DOHH2 (cell line): ENCODE measurements at regions not wholly inside any gene's neighbourhood (a gene's known extent, or its start where the extent isn't known, plus 50 kb on each side); places are given as distances from the start of the nearest gene placed in this dataset.

Experiments
- H3F3A ChIP-seq: fragments of 200-600 bp; sonication (generic), shearing (Covaris generic); 2 replicates; pipeline ENCODE4 v1.6.0; 2016; ENCODE audit warnings: antibody characterized with exemption, mild to moderate bottlenecking; ENCODE audit not compliant: control insufficient read depth, insufficient read depth
- H3K27ac ChIP-seq: fragments of 200-600 bp; sonication (generic); 2 replicates; pipeline ENCODE4 v1.5.1; 2014; ENCODE audit warnings: low read depth, mild to moderate bottlenecking, low read length, moderate library complexity
- H3K27me3 ChIP-seq: fragments of 200-600 bp; sonication (generic); 2 replicates; pipeline ENCODE4 v1.6.1; 2014; ENCODE audit warnings: mild to moderate bottlenecking, low read length, mixed read lengths; ENCODE audit not compliant: control insufficient read depth
- H3K36me3 ChIP-seq: fragments of 200-600 bp; sonication (generic); 2 replicates; pipeline ENCODE4 v1.6.1; 2014; ENCODE audit warnings: mild to moderate bottlenecking, low read length, moderate library complexity, mixed read lengths; ENCODE audit not compliant: control insufficient read depth
- H3K4me1 ChIP-seq: fragments of 200-600 bp; sonication (generic); 2 replicates; pipeline ENCODE4 v1.6.1; 2014; ENCODE audit warnings: mild to moderate bottlenecking, low read length, mixed read lengths; ENCODE audit not compliant: control insufficient read depth
- H3K4me2 ChIP-seq: fragments of 200-600 bp; sonication (generic); 2 replicates; pipeline ENCODE4 v1.6.0; 2014; ENCODE audit warnings: mild to moderate bottlenecking, low read length, moderate library complexity
- H3K4me3 ChIP-seq: fragments of 200-600 bp; sonication (generic); 2 replicates; pipeline ENCODE4 v1.5.1; 2014; ENCODE audit warnings: mild to moderate bottlenecking, low read length, mixed read lengths
- H3K79me2 ChIP-seq: fragments of 200-600 bp; sonication (generic); 2 replicates; pipeline ENCODE4 v1.6.1; 2014; ENCODE audit warnings: mild to moderate bottlenecking, low read length, mixed read lengths; ENCODE audit not compliant: control insufficient read depth
- H3K9me2 ChIP-seq: fragments of 200-600 bp; sonication (generic); replicated peaks from 2 replicates; pipeline ENCODE4 v1.6.1; 2014; ENCODE audit warnings: mild to moderate bottlenecking, low read length, mixed read lengths; ENCODE audit not compliant: control insufficient read depth
- H3K9me3 ChIP-seq: fragments of 200-600 bp; sonication (generic); 2 replicates; pipeline ENCODE4 v1.6.1; 2014; ENCODE audit warnings: antibody characterized with exemption, low read length, mixed read lengths; ENCODE audit not compliant: control insufficient read depth, insufficient read depth
- H4K20me1 ChIP-seq: fragments of 200-600 bp; sonication (generic); 2 replicates; pipeline ENCODE4 v1.6.0; 2014; ENCODE audit warnings: low read depth, mild to moderate bottlenecking, antibody characterized with exemption, low read length, moderate library complexity; ENCODE audit not compliant: control insufficient read depth, insufficient read depth
- EZH2phosphoT487 ChIP-seq: fragments of 200-600 bp; sonication (generic); IDR thresholded peaks from 2 replicates; pipeline ENCODE4 v1.6.1; 2017; ENCODE audit warnings: borderline replicate concordance, mild to moderate bottlenecking, antibody characterized with exemption, low read length, moderate library complexity, mixed read lengths
- TF ChIP-seq, protein P1 (sequence below): fragments of 200-600 bp; sonication (generic); IDR thresholded peaks from one replicate; pipeline ENCODE4 v1.5.1; 2014; ENCODE audit warnings: antibody characterized with exemption, mild to moderate bottlenecking, low read depth, low read length; ENCODE audit not compliant: poor library complexity, severe bottlenecking

DNA sequence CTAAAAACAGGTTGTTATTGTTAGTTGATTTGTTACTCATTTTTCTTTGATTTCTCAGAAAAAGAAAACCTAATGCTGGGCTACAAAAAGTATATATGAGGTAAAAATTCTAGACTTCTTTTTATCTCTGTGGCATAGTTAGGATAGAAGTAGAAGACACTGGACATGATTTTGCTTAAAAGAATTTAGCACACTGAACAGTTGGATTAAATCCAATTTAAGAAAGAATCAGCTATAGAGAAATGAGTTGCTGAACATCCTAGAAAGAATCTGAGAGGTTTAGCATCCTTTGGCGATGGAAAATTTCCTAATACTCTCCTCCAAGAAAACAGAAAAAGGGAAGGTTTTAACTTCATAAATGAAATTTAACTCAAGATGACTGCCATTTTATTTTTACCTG, 259.7 kb downstream of the TBL1XR1 start:
- no peaks in the 10 kb centered on the region for H3K9me2 ChIP-seq
- TF ChIP-seq, protein P1, sequence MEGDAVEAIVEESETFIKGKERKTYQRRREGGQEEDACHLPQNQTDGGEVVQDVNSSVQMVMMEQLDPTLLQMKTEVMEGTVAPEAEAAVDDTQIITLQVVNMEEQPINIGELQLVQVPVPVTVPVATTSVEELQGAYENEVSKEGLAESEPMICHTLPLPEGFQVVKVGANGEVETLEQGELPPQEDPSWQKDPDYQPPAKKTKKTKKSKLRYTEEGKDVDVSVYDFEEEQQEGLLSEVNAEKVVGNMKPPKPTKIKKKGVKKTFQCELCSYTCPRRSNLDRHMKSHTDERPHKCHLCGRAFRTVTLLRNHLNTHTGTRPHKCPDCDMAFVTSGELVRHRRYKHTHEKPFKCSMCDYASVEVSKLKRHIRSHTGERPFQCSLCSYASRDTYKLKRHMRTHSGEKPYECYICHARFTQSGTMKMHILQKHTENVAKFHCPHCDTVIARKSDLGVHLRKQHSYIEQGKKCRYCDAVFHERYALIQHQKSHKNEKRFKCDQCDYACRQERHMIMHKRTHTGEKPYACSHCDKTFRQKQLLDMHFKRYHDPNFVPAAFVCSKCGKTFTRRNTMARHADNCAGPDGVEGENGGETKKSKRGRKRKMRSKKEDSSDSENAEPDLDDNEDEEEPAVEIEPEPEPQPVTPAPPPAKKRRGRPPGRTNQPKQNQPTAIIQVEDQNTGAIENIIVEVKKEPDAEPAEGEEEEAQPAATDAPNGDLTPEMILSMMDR = no peak
- no peak for TF ChIP-seq EZH2phosphoT487
- H3K27me3 ChIP-seq = no peaks in the 10 kb centered on the region
- no peak overlapping the region for H3K4me3 ChIP-seq
- no peaks in the 10 kb centered on the region for H3F3A ChIP-seq
- no peaks in the 10 kb centered on the region for H3K4me1 ChIP-seq
- H3K79me2 ChIP-seq = no peaks in the 10 kb centered on the region
- no peaks in the 10 kb centered on the region for H3K9me3 ChIP-seq
- no peaks in the 10 kb centered on the region for H3K36me3 ChIP-seq
- no peaks in the 10 kb centered on the region for H4K20me1 ChIP-seq
- no peak overlapping the region for H3K4me2 ChIP-seq
- H3K27ac ChIP-seq = no peak overlapping the region

DNA sequence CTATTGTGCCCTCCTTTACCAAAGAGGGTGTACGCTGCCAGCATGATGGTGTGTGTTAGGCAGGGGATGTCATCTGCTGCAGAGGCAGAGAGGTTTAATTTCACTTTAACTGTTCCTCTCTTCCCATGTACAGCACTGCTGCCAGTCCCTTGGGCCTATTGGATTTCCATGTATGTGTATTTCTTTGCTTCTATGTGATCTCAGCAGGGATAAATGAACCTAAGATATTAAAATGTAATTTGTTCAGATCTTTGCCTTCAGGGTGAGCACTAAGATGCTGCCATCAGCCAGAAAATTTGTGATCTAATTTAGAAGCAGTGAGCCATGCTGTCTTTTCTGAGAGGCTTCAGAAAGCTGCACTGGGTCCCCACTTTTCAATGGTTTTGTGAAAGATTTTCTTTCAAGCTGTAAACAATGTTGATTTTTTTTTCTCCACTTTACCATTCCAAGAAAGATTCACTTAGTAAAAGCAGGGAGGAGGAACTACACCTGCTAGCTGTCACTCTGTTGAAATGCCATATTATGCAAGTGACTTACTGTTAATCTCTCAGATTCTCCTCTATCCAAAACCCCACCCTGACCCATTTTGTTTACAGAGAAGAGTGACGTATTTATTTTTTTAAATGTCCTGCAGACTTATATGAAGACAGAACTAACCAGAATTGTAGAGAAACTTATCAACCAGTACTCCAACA, 261.9 kb downstream of the TBL1XR1 start:
- H3K27ac ChIP-seq = no peak overlapping the region
- H4K20me1 ChIP-seq = no peaks in the 10 kb centered on the region
- no peak overlapping the region for H3K4me3 ChIP-seq
- no peak overlapping the region for H3K4me2 ChIP-seq
- no peaks in the 10 kb centered on the region for H3K27me3 ChIP-seq
- H3K4me1 ChIP-seq = no peaks in the 10 kb centered on the region
- H3K36me3 ChIP-seq = no peaks in the 10 kb centered on the region
- no peaks in the 10 kb centered on the region for H3F3A ChIP-seq
- no peaks in the 10 kb centered on the region for H3K9me3 ChIP-seq
- TF ChIP-seq, protein P1 = no peak
- TF ChIP-seq EZH2phosphoT487 = no peak
- no peaks in the 10 kb centered on the region for H3K9me2 ChIP-seq
- H3K79me2 ChIP-seq = no peaks in the 10 kb centered on the region

DNA sequence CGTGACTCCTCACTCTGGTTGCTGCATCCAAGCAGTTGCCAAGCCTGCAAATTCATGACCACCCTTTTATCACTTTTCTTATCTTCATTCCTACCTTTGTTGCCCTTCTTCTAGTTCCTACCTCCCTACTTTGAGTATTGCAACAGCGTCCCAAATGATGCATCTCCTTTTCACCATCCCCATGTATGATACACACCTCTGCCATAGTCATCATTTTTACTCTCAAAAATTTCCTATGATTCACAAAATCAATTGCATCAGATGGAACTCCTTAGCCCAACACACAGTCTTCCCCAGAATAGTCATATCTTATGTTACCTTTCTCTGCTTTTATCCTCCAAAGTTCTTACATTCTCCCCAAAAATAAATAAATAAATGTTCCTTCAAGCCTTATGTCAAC, 262.6 kb downstream of the TBL1XR1 start:
- no peaks in the 10 kb centered on the region for H3K36me3 ChIP-seq
- H3K9me2 ChIP-seq = no peaks in the 10 kb centered on the region
- no peaks in the 10 kb centered on the region for H3K79me2 ChIP-seq
- H3K27me3 ChIP-seq = no peaks in the 10 kb centered on the region
- no peak overlapping the region for H3K27ac ChIP-seq
- H3K4me1 ChIP-seq = no peaks in the 10 kb centered on the region
- no peaks in the 10 kb centered on the region for H3K9me3 ChIP-seq
- H3K4me3 ChIP-seq = no peak overlapping the region
- no peaks in the 10 kb centered on the region for H3F3A ChIP-seq
- TF ChIP-seq EZH2phosphoT487 = no peak
- TF ChIP-seq, protein P1 = no peak
- no peaks in the 10 kb centered on the region for H4K20me1 ChIP-seq
- no peak overlapping the region for H3K4me2 ChIP-seq
